ENCODE measurements at regions not wholly inside any gene's neighbourhood (a gene's known extent, or its start where the extent isn't known, plus 50 kb on each side); places are given as distances from the start of the nearest gene placed in this dataset.

DNA sequence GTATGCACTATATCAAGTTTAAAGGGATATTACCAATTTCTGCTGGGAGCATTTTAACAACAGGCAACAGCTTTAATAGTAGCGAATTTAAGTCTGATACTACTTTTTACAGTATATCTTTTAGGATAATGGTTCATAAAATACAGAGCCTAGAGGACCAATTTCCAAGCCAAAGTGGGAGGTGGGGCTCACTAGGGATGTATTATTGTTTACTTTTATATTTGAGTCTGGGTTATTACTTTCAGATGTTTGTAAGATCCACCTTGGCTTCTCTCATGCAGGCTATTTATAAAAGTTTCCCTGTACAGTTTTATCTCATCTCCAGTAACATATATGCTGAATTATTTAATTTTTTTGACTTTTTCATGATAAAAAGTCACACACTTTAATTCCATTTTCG is 242.0 kb downstream of the CMPK2 start:
- no peaks in the 10 kb centered on the region for H3K4me1 ChIP-seq
- H3K36me3 ChIP-seq: no peaks in the 10 kb centered on the region
- 59 to 68% methylated on average over 2 of the region's 2 CpGs for WGBS, 2 donors
- no peak for DNase-seq
- intact Hi-C loops (cut with DNase I): no loop called here
- no peak overlapping the region for H3K4me3 ChIP-seq
- no peak for TF ChIP-seq POLR2A (IDR thresholded peaks at IDR 0.05)
- TF ChIP-seq, protein P1, sequence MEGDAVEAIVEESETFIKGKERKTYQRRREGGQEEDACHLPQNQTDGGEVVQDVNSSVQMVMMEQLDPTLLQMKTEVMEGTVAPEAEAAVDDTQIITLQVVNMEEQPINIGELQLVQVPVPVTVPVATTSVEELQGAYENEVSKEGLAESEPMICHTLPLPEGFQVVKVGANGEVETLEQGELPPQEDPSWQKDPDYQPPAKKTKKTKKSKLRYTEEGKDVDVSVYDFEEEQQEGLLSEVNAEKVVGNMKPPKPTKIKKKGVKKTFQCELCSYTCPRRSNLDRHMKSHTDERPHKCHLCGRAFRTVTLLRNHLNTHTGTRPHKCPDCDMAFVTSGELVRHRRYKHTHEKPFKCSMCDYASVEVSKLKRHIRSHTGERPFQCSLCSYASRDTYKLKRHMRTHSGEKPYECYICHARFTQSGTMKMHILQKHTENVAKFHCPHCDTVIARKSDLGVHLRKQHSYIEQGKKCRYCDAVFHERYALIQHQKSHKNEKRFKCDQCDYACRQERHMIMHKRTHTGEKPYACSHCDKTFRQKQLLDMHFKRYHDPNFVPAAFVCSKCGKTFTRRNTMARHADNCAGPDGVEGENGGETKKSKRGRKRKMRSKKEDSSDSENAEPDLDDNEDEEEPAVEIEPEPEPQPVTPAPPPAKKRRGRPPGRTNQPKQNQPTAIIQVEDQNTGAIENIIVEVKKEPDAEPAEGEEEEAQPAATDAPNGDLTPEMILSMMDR (IDR thresholded peaks at IDR 0.05): no peak
- no peak overlapping the region for H3K27ac ChIP-seq
- no peaks in the 10 kb centered on the region for H3K27me3 ChIP-seq
- H3K9me3 ChIP-seq: no peaks in the 10 kb centered on the region

DNA sequence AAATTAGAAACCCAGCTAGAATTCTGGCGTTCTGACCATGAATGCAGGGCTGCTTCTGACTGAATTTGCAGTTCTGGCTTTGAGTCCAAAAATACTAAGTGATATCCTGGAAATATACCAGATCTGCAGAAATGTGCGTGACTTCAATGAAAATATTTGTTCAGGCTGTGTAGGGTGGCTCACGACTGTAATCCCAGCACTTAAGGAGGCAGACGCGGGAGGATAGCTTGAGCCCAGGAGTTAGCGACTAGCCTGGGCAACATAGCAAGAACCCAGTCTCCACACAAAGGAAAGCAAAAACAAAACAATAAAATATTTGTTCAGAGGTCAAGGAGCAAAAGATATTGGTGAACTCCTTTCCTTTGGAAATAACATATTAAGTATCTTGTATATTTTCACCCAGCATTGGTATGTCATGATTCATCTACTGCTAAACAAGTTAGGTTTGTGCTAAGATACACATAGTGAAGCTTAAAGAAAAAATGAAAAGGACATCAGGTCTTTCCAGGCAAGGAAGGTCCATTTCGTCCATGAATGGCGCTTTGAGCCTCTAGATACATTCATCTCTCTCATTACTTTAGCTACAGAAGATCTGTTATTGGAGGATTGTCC is 239.2 kb downstream of the CMPK2 start:
- Histone ChIP-seq H3K4me1 (no peaks in the 10 kb centered on the region), H3K27ac (no peak overlapping the region), H3K36me3 (no peaks in the 10 kb centered on the region), H3K27me3 (no peaks in the 10 kb centered on the region), H3K4me3 (no peak overlapping the region), H3K9me3 (no peaks in the 10 kb centered on the region)
- intact Hi-C loops (cut with DNase I): no loop called here
- no peak for DNase-seq
- 47 to 64% methylated on average over 7 to 8 of the region's 8 CpGs for WGBS, 2 donors
- no peak for TF ChIP-seq POLR2A (IDR thresholded peaks at IDR 0.05)
- TF ChIP-seq, protein P1 (IDR thresholded peaks at IDR 0.05): no peak

DNA sequence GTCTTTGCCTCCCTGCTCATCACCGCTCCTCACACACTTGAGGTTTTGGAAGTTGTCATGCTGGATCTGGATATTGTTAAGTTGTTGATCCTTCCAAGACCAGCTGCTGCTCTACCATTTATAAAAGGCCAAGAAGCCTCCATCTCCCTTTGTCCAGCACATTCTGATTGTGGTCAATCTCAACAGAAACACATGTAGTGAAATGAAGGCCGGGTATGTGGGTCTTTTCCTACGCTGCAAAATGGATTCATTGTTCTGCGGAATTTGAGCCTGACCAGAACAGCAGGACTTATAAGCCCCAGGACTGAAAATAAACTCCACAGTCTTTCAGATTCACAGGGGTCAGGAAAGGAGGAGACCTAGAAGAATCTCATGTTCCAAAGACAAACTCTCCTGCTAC is 238.4 kb downstream of the CMPK2 start:
- Histone ChIP-seq H3K9me3 (no peaks in the 10 kb centered on the region), H3K4me1 (no peaks in the 10 kb centered on the region), H3K36me3 (no peaks in the 10 kb centered on the region), H3K27ac (no peak overlapping the region), H3K27me3 (no peaks in the 10 kb centered on the region), H3K4me3 (no peak overlapping the region)
- intact Hi-C loops (cut with DNase I): no loop called here
- TF ChIP-seq POLR2A (IDR thresholded peaks at IDR 0.05): no peak
- TF ChIP-seq, protein P1 (IDR thresholded peaks at IDR 0.05): no peak
- WGBS, 2 donors: 76 to 92% methylated on average over 3 of the region's 4 CpGs
- DNase-seq: no peak

DNA sequence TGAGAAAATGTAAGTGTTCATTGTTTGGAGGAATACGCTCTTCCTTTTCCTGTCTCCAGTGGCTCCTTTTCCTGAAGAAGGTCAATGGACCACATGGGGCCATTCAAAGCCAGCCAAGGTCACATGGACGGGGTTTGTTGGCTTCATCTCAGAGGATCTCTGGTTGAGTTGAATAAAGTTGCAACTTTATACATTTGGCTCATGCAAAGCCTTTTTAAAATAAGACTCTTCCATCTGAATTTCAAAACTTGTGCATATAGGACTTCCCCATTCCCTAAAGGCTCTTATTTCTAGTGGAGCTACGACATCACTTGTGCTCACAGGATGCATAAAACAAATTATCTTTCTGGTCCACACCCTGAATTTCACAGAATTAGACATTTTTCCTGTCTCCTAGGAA is 235.5 kb downstream of the CMPK2 start:
- WGBS, 2 donors: 40 to 47% methylated on average over 3 of the region's 3 CpGs
- TF ChIP-seq, protein P1 (IDR thresholded peaks at IDR 0.05): no peak
- TF ChIP-seq POLR2A (IDR thresholded peaks at IDR 0.05): no peak
- no peaks in the 10 kb centered on the region for H3K27me3 ChIP-seq
- no peak for DNase-seq
- no peaks in the 10 kb centered on the region for H3K4me1 ChIP-seq
- no peaks in the 10 kb centered on the region for H3K9me3 ChIP-seq
- H3K4me3 ChIP-seq: no peak overlapping the region
- no peaks in the 10 kb centered on the region for H3K36me3 ChIP-seq
- intact Hi-C loops (cut with DNase I): no loop called here
- no peak overlapping the region for H3K27ac ChIP-seq

DNA sequence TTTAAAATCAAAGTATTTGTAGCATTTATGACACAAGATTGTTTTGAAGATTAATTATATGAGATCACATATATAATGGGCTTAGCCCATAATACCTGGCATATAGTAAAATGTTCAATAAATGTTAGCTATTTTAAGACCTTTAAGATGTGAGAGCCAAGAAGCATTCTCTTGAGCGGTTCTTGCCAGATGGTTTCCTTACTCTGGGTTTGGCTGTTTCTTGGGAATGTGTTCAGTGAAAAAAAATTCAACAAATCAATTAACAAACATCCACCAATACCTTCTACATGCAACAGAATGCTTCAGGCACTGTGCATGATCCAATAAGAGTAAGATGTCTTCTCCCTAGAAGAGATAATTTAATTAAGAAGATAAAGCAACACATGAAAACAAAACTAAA is 230.4 kb downstream of the CMPK2 start:
- TF ChIP-seq, protein P1 (IDR thresholded peaks at IDR 0.05): no peak
- TF ChIP-seq POLR2A (IDR thresholded peaks at IDR 0.05): no peak
- no peaks in the 10 kb centered on the region for H3K27me3 ChIP-seq
- intact Hi-C loops (cut with DNase I): no loop called here
- no peak overlapping the region for H3K4me3 ChIP-seq
- 33 to 47% methylated on average over 1 of the region's 1 CpG for WGBS, 2 donors
- H3K4me1 ChIP-seq: no peaks in the 10 kb centered on the region
- no peak for DNase-seq
- no peak overlapping the region for H3K27ac ChIP-seq
- no peaks in the 10 kb centered on the region for H3K9me3 ChIP-seq
- H3K36me3 ChIP-seq: no peaks in the 10 kb centered on the region

Measured in esophagus squamous epithelium (tissue), 5 donors.